Muscle of leg (tissue), 3 donors: ENCODE measurements at regions not wholly inside any gene's neighbourhood (a gene's known extent, or its start where the extent isn't known, plus 50 kb on each side); places are given as distances from the start of the nearest gene placed in this dataset.
A peak's percentile ranks its signal among the peaks of the same experiment; 100 is the strongest.
"Not testable (repeated sequence)": the region's sequence is repeated elsewhere in the genome, so short reads cannot be mapped to it uniquely, and the experiment has no call there.

Source experiments
- DNase-seq: peaks from one replicate; pipeline ENCODE4 v3.0.0; 2013
- H3K27ac ChIP-seq: one replicate; pipeline ENCODE4 v1.5.1; 2013; ENCODE audit warnings: mild to moderate bottlenecking, low read length, control low read depth
- H3K27me3 ChIP-seq: one replicate; pipeline ENCODE4 v1.6.1; 2013; ENCODE audit warnings: low read length; ENCODE audit not compliant: control insufficient read depth, insufficient read depth
- H3K36me3 ChIP-seq: one replicate; pipeline ENCODE4 v1.6.1; 2013; ENCODE audit warnings: low read length; ENCODE audit not compliant: control insufficient read depth, insufficient read depth
- H3K4me1 ChIP-seq: one replicate; pipeline ENCODE4 v1.6.1; 2013; ENCODE audit warnings: low read length; ENCODE audit not compliant: control insufficient read depth, insufficient read depth
- H3K4me3 ChIP-seq: one replicate; pipeline ENCODE4 v1.5.1; 2013; ENCODE audit warnings: low read length, control low read depth
- H3K9me3 ChIP-seq: replicated peaks from 2 replicates; pipeline ENCODE4 v1.6.1; 2013; ENCODE audit warnings: low read depth, low read length; ENCODE audit not compliant: control insufficient read depth
- WGBS: methylation state at CpG from one replicate; pipeline ENCODE4 v1.1.5; 2013; ENCODE audit warnings: missing lambda C conversion rate; ENCODE audit not compliant: insufficient coverage; 5-methylcytosine and 5-hydroxymethylcytosine counted together

DNA sequence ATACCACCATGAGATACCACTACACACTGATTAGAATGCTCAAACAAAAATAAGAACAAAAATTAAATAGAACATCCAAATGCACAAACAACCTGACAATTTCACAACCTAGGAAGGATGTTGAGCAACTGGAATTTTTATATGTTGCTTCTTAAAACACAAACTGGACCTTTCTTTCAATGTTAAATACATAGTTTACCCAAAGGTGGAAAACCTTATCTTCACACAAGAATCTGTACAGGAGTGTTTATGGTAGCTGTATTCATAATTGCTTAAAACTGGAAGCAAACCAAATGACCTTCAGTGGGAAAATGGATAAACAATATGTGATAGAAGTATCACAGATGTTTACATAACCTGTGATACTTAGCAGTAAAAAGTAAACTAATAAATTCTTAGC lies 573.8 kb downstream of the MAGEB5 start:
- no peaks in the 10 kb centered on the region for H3K27me3 ChIP-seq
- no peaks in the 10 kb centered on the region for H3K36me3 ChIP-seq
- no peaks in the 10 kb centered on the region for H3K4me1 ChIP-seq
- H3K4me3 ChIP-seq = no peak overlapping the region
- H3K27ac ChIP-seq = no peak overlapping the region
- H3K9me3 ChIP-seq = no peaks in the 10 kb centered on the region
- no peak for DNase-seq

- H3K4me1 ChIP-seq = no peaks in the 10 kb centered on the region
- WGBS = no CpG with 5 or more reads among the region's 1 CpG
- no peaks in the 10 kb centered on the region for H3K9me3 ChIP-seq
- DNase-seq = no peak
- H3K27me3 ChIP-seq = no peaks in the 10 kb centered on the region
- no peak overlapping the region for H3K4me3 ChIP-seq
- H3K27ac ChIP-seq = no peak overlapping the region
- no peaks in the 10 kb centered on the region for H3K36me3 ChIP-seq
Measured at GRCh38 chrX:26788402-26788998, 572.5 kb downstream of the MAGEB5 start.

DNA sequence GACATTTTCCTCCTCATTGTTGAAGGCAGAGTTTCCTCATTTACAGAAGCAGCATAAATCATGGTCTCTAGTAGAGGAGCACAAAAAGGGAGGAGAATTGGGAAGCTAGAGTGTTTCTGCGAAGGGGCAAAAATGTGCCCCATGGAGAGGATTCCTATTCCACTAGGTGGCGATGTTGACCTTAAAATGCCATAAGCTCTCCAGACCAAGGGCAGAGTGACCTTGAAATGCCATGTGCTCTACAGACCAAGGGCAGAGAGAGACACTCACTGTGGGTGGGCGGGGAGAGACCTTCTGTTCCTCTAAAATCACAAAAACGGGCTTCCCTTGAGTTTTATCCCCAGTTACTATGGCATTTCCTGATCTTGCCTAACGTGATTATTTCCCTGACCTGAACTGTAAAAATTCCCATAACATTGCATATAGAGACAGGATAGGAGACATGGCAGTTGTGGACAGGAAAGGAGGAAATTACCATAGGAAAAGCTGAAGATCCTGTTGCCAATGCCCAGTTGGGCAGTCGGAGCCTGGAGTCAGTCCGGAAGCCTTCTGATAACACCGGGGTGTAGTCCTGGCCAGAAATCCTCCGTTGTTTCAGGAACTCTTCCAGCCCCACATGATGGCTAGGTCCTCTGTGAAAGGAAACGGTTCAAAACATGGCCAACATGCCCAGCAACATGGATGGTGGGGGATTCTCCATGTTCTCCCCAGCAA lies 567.7 kb downstream of the MAGEB5 start:
- H3K9me3 ChIP-seq = peaks cover 3% of the 10 kb centered on the region
- no peaks in the 10 kb centered on the region for H3K36me3 ChIP-seq
- 78% methylated on average over 3 of the region's 10 CpGs for WGBS
- no peak overlapping the region for H3K27ac ChIP-seq
- no peaks in the 10 kb centered on the region for H3K27me3 ChIP-seq
- no peaks in the 10 kb centered on the region for H3K4me1 ChIP-seq
- DNase-seq = peak; percentile 24
- H3K4me3 ChIP-seq = no peak overlapping the region

DNA sequence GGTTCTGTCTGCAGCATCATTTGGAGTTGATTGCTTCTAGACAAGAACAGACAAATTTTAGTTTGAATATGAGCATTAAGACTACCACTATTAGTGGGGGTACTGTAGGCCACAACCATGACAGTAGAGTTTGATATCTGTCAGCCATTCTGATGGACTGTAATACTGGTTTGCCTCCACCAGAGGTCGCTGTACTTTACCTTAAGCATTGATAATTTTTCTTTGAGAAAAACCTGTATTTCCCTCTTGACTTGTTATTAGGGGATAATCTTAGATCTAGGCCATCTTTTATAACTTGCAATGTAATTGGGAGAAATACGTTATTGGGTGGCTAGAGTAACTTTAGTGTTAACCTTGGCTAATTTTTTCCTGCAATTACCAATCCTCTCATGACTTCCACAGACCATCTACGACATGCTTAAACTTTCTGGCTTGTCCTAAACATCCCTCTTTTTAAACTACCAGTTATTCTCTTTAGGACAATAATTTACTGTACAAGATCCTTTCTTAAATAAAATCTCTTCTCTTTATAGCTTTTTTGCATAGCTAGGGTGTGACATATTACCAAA lies 562.4 kb downstream of the MAGEB5 start:
- Histone ChIP-seq H3K4me1 (no peaks in the 10 kb centered on the region), H3K36me3 (no peaks in the 10 kb centered on the region), H3K9me3 (peaks cover 9% of the 10 kb centered on the region), H3K4me3 (no peak overlapping the region), H3K27me3 (no peaks in the 10 kb centered on the region), H3K27ac (no peak overlapping the region)
- DNase-seq = no peak
- WGBS = 43% methylated on average over 1 of the region's 3 CpGs

DNA sequence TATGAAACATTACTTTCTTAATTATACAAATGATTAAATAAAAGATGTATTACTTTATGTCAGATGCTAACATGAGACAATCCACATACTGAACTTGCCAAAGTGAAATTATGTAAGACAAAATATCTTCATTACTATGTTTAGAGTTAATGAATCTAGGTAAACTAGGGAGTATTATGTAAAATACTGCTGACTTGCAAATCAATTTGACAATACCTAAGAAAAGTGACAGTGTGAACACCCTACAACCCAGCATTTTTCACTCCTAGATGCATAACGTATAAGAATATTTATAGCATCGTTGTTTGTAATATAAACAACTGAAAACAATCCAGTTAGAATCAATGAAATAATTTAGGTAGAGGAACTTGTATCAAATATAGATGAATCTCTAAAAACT lies 546.3 kb downstream of the MAGEB5 start:
- no peak for DNase-seq
- Histone ChIP-seq H3K9me3 (no peaks in the 10 kb centered on the region), H3K27ac (no peak overlapping the region), H3K36me3 (no peaks in the 10 kb centered on the region), H3K4me3 (no peak overlapping the region), H3K27me3 (no peaks in the 10 kb centered on the region), H3K4me1 (no peaks in the 10 kb centered on the region)
- WGBS = no CpG with 5 or more reads among the region's 2 CpGs

- DNase-seq, H3K27me3 ChIP-seq, H3K9me3 ChIP-seq, H3K4me1 ChIP-seq, H3K27ac ChIP-seq, H3K36me3 ChIP-seq, H3K4me3 ChIP-seq: not testable (repeated sequence)
- WGBS = 80% methylated on average over 13 of the region's 13 CpGs
Measured at GRCh38 chrX:26755760-26756159, 539.8 kb downstream of the MAGEB5 start.

DNA sequence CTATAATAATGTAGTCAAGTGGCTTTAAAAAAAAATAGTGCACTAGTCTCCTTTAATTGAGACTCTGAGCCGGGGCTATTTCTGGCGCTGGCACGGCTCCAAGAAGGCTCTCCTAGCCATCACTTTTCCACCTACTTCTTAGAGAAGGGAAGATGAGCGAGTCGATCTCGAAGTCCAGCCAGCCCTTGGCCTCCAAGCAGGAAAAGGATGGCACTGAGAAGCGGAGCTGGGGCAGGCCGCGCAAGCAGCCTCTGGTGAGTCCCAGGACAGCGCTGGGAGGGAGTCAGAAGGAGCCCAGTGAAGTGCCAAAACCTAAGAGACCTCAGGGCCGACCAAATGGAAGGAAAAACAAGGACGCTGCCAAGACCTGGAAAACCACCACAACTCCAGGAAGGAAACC lies 531.9 kb downstream of the MAGEB5 start:
- DNase-seq = no peak
- H3K36me3 ChIP-seq = no peaks in the 10 kb centered on the region
- WGBS = 90% methylated on average over 4 of the region's 12 CpGs

DNA sequence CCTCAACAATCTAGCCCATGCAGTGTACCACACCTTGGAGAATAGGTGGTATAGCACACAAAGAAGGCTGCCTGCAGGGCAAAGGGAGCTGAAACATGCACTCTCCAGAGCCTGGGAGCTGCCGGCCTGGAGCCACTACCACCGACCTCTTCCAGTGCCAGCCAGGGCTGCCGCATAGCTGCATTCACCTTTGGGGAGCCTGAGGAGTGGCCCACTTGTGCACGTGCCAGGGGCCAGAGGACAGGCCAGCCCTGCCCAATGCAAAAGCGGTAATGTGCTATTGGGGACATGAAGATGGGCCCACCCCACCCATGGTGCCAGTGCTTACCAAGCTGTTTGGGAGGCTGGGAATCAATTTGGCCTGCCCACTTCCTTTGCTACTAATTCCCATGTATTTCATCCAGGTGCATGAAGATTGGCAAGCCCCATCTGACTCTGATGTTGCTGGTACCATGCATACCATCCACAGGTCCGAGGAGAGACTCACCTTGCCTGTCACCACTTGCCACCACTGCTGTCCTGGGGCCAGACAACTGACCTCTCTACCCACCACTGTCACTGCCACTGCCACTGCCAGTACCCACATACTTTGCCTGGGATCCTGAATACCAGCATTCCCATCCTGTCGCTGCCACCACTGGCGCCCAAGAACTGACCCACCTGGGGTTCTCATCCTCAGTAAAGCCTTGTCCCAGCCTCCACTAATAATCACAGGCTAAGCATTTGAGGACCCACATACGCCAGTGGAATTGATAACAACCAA lies 506.9 kb downstream of the MAGEB5 start:
- H3K4me3 ChIP-seq = no peak overlapping the region
- 78% methylated on average over 9 of the region's 9 CpGs for WGBS
- no peak overlapping the region for H3K27ac ChIP-seq
- H3K27me3 ChIP-seq = peaks cover 5% of the 10 kb centered on the region
- no peaks in the 10 kb centered on the region for H3K36me3 ChIP-seq
- H3K4me1 ChIP-seq = no peaks in the 10 kb centered on the region
- no peaks in the 10 kb centered on the region for H3K9me3 ChIP-seq
- no peak for DNase-seq

More for the DNA sequence above, 531.9 kb downstream of the MAGEB5 start:
- H3K4me1 ChIP-seq = no peaks in the 10 kb centered on the region
- no peaks in the 10 kb centered on the region for H3K9me3 ChIP-seq
- no peak overlapping the region for H3K4me3 ChIP-seq
- no peak overlapping the region for H3K27ac ChIP-seq
- no peaks in the 10 kb centered on the region for H3K27me3 ChIP-seq

- Histone ChIP-seq H3K27ac (no peak overlapping the region), H3K4me1 (no peaks in the 10 kb centered on the region), H3K4me3 (no peak overlapping the region), H3K36me3 (no peaks in the 10 kb centered on the region), H3K9me3 (no peaks in the 10 kb centered on the region), H3K27me3 (no peaks in the 10 kb centered on the region)
- no CpG with 5 or more reads among the region's 3 CpGs for WGBS
- DNase-seq = no peak
Measured at GRCh38 chrX:26672571-26672970, 456.6 kb downstream of the MAGEB5 start.

DNA sequence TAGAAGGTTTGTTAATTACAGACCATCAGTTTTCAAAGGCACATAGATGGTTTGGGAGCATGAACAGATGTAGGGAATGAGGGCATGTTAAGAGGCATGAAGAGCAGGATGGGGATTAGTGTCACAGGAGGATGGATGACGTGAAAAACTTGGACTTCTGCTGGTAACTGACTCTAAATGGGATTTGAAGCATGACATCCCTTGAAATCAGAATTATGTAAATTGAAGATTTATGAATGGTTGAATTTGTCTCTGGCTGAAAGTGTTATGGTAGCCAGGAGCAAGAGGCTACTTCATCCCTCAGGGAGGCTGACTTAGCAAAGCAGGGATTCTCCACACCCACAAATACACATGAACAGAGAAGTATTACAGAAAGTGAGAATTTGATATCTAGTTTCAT lies 454.6 kb downstream of the MAGEB5 start:
- no peak overlapping the region for H3K4me3 ChIP-seq
- 55% methylated on average over 1 of the region's 1 CpG for WGBS
- DNase-seq = peak; percentile 5
- H3K27me3 ChIP-seq = no peaks in the 10 kb centered on the region
- no peak overlapping the region for H3K27ac ChIP-seq
- no peaks in the 10 kb centered on the region for H3K36me3 ChIP-seq
- H3K9me3 ChIP-seq = no peaks in the 10 kb centered on the region
- no peaks in the 10 kb centered on the region for H3K4me1 ChIP-seq
